ENCODE measurements at regions not wholly inside any gene's neighbourhood (a gene's known extent, or its start where the extent isn't known, plus 50 kb on each side); places are given as distances from the start of the nearest gene placed in this dataset.

DNA sequence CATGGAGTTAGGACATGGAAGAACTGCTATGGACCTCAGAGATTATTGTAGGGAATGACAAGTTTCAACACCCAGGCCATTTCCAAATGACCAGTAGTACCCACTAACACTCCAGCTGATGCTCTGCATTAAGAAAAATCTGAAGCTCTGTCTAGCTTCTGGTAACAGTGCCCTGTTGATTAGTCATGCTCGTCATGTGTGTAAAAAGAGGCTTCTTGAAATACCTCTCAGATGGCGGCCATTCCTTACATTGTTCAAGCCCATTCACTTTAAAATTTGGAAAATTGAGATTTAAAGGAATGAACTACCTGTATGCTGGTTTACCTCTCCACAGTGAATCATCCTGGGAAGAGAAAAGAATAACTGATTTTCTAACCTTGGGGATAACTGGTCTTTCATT lies 527.9 kb upstream of the ARGLU1 start:
- in situ Hi-C loops (cut with HindIII; ENCODE audit: low pct_unique_long_range_greater_than_20kb, low sequenced_read_pairs): no loop called here

DNA sequence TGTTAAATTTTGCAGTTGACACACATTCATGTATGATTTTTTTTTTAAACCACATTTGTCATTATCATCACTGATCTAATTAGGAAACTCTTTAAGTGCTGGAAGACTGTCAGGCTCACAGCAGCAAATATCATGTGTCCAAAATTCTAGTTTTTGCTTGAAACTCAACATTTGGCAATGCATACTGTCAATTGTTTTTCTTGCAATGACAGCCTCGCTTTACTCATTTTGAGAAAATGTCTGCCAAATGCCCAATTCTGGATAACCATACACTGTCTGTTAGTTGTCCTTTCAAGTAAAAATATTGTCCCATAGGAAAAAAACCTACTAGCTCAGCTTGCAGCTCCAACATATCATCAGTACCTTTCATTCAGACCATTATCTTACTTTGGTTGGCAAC lies 523.9 kb upstream of the ARGLU1 start:
- in situ Hi-C loops (cut with HindIII; ENCODE audit: low pct_unique_long_range_greater_than_20kb, low sequenced_read_pairs): no loop called here
- DNase-seq (ENCODE audit: low read depth in 1 of 2, low spot score in 1 of 2): no peak
- TF ChIP-seq JUND (IDR thresholded peaks at IDR 0.05; ENCODE audit: low read depth): no peak

More for the DNA sequence above, 527.9 kb upstream of the ARGLU1 start:
- no peak for DNase-seq (ENCODE audit: low read depth in 1 of 2, low spot score in 1 of 2)
- no peak for TF ChIP-seq JUND (IDR thresholded peaks at IDR 0.05; ENCODE audit: low read depth)

DNA sequence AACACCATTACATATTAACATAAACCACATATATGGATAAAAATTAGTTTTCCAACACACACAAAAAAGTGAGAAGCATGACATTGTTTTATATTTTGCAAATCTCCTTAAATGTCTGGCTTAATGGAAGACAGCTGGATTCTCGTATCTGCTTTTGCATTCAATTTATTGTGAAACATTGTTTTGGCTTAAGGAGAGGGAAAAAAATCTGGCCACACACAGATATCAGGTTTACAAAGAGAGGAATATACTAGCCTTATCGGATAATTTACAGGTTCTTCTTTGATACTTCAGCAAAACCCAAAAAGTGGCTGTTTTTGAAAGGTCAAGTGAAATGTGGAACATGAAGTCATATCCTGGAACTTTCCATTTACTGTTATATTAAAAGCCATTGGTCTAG lies 523.5 kb upstream of the ARGLU1 start:
- TF ChIP-seq JUND (IDR thresholded peaks at IDR 0.05; ENCODE audit: low read depth): no peak

DNA sequence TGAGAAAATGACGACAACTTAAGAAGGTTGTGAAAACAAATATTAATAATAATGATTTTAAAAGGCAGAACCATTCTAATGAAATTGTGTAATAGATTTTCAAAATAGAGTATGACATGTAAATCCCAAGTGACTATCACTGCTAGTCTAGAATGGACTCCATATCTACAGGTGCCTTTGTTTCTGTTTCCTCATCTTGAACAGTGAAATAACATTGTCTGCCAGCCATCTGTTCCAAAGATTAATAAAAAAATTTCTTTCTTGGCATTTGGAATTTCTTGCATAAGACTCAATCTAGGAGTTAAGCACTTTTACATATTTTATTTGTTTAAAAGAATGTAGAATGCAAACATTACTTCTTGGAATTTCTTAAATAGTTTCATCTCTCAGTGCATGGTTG lies 520.1 kb upstream of the ARGLU1 start:
- in situ Hi-C loops (cut with HindIII; ENCODE audit: low pct_unique_long_range_greater_than_20kb, low sequenced_read_pairs): no loop called here
- DNase-seq (ENCODE audit: low read depth in 1 of 2, low spot score in 1 of 2): no peak
- no peak for TF ChIP-seq JUND (IDR thresholded peaks at IDR 0.05; ENCODE audit: low read depth)

More for the DNA sequence above, 523.5 kb upstream of the ARGLU1 start:
- in situ Hi-C loops (cut with HindIII; ENCODE audit: low pct_unique_long_range_greater_than_20kb, low sequenced_read_pairs): no loop called here
- DNase-seq (ENCODE audit: low read depth in 1 of 2, low spot score in 1 of 2): no peak

DNA sequence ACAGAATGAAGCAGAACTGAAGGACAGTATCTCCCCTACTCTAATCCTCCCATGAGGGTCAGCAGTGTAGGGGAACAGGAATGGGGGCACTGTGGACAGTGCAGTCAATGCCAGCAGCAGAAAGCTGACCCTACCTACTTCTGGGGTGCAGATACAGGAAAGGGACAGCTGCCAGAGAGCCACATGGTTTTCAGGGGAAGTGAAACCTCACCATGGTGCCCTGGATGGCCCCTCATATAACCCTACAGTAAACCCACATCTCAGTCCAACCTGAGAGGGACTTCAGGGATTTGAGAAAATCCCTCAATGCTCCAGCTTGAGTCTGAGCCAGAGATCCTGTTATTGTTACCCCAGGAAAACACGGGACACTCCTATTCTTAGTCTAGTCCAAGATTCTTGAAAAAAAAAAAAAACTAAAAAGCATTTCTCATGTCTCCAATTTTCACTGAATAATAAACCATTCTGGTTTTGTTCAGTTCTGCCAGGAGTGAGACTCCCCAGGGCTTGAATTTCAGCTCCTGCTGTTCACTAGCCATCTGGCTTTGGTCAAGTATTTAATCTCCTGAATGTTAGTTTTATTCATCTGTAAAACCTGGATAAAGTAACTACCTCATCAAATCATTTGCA lies 511.6 kb upstream of the ARGLU1 start:
- no peak for DNase-seq (ENCODE audit: low read depth in 1 of 2, low spot score in 1 of 2)
- TF ChIP-seq JUND (IDR thresholded peaks at IDR 0.05; ENCODE audit: low read depth): no peak
- in situ Hi-C loops (cut with HindIII; ENCODE audit: low pct_unique_long_range_greater_than_20kb, low sequenced_read_pairs): no loop called here

DNA sequence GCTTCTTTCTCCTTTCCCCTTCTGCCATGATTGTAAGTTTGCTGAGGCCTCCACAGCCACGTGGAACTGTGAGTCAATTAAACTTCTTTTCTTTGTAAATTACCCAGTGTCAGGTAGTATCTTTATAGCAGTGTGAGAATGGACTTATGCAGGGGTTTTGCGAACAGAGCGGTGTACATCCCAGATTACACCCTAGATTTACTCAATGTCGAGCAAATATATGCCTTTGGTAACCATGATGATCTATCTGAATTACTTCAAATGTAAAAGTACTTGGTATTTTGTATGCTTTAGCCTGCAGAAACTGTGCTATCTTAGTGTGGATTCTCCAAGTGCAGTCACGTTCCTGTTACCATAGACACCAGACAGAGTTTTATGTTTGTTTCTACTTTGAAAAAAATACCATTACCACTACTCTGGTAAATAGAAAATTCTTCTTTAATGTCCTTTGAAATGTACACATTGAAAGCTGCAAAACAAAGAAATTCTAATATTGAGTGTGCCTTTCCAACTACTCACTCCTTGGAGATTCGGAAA lies 510.4 kb upstream of the ARGLU1 start:
- no peak for DNase-seq (ENCODE audit: low read depth in 1 of 2, low spot score in 1 of 2)
- in situ Hi-C loops (cut with HindIII; ENCODE audit: low pct_unique_long_range_greater_than_20kb, low sequenced_read_pairs): no loop called here
- no peak for TF ChIP-seq JUND (IDR thresholded peaks at IDR 0.05; ENCODE audit: low read depth)

DNA sequence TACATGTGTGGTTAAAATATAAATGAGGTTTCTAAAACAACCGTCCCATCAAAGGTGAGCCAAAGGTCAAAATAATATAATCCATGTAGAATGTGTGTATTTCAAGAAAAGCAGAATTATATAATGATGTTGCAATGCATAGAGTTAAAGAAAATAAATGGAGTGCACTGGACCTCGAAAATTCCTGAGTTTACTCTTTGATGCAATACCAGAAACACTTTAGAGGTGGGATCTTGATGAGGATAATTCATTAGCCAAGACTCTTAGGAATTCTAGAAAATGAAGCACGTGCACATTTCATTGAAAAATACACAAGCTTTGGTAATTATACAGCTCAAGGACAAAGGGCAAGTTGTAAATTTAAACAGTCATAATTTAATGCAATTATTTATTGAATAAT lies 508.9 kb upstream of the ARGLU1 start:
- TF ChIP-seq JUND (IDR thresholded peaks at IDR 0.05; ENCODE audit: low read depth): no peak
- DNase-seq (ENCODE audit: low read depth in 1 of 2, low spot score in 1 of 2): no peak
- in situ Hi-C loops (cut with HindIII; ENCODE audit: low pct_unique_long_range_greater_than_20kb, low sequenced_read_pairs): no loop called here

DNA sequence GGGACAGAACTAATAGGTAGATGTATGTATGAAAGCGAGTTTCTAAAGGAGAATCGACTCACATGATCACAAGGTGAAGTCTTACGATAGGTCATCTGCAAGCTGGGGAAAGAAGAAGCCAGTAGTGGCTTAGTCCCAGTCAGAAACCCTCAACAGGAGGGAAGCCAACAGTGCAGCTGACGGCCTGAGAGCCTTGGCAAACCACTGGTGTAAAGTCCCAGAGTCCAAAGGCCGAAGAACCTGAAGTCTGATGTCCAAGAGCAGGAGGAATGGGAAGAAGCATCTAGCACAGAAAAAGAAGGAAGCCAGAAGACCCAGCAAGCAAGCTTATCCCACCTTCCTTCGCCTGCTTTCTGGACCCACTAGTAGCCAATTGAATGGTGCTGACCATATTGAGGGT lies 507.6 kb upstream of the ARGLU1 start:
- no peak for TF ChIP-seq JUND (IDR thresholded peaks at IDR 0.05; ENCODE audit: low read depth)
- in situ Hi-C loops (cut with HindIII; ENCODE audit: low pct_unique_long_range_greater_than_20kb, low sequenced_read_pairs): no loop called here
- no peak for DNase-seq (ENCODE audit: low read depth in 1 of 2, low spot score in 1 of 2)

DNA sequence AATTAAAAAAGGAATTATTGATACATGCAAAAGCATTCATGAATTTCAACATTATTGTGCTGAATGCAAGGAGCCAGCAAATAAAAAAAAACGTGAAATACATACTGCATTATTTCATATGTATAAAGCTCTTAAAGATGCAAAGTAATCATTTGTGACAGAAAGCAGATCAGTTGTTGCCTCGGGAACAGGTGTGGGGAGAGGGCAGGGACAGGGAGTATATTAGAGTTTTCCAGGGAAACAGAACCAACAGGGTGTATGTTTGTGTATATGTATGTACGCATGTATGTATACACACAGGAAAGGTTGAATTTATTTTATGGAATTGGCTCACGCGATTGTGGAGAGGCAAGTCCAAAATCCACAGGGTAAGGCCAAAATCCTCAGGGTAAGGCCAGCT lies 502.9 kb upstream of the ARGLU1 start:
- in situ Hi-C loops (cut with HindIII; ENCODE audit: low pct_unique_long_range_greater_than_20kb, low sequenced_read_pairs): no loop called here
- no peak for DNase-seq (ENCODE audit: low read depth in 1 of 2, low spot score in 1 of 2)
- no peak for TF ChIP-seq JUND (IDR thresholded peaks at IDR 0.05; ENCODE audit: low read depth)

DNA sequence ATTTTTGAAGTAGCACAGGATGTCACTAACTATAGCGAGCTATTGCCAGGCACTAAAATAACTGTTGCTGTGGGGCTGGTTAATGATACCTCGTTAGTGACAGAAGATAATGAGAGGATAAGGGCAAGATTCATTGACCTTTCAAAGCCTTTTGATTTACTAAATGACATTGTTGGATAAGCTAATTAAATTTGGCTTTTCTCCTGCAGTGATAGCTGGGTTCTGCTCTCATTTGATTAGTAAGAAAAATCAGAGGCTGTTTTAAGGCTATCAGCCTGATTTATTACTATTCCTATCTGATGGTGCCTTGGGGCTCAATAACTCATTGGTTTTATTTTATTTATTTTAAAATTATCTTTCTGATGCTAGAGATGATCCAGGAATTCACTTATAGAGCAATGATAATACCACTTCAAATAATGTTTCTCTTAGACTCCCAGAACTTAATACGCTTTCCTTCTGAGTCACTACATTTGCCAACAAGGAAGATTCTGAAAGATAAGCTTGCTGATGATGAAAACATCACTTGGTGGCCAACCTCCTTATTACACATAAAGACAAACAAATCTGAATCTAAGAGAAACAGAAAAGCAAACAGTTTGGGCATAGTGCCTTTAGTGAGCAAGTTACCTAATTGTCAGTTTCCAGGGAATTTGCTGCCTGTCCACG lies 501.3 kb upstream of the ARGLU1 start:
- in situ Hi-C loops (cut with HindIII; ENCODE audit: low pct_unique_long_range_greater_than_20kb, low sequenced_read_pairs): no loop called here
- no peak; the same call in 1 of the 2 replicates for TF ChIP-seq JUND (IDR thresholded peaks at IDR 0.05; ENCODE audit: low read depth)
- DNase-seq (ENCODE audit: low read depth in 1 of 2, low spot score in 1 of 2): peak in 1 of 2 experiments; percentile 42

DNA sequence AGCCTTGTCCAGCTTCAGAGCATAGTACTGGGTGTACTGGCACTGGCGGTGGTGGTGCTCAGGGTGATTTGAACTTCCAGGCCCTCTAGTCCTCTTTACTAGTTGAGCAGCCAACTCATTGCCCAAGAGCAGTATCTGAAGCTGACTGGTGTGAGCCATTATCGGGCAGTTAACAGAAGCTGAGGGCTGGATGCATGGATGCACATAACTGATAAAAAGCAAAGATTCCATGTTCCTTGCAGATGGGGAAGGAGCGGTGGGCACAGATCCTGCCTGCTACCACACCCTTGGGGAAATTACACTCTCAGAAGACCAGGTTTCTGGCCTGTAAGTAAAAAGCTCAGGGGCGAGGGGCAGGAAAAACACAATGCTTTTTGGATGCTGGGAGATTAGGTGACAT lies 499.4 kb upstream of the ARGLU1 start:
- no peak for TF ChIP-seq JUND (IDR thresholded peaks at IDR 0.05; ENCODE audit: low read depth)
- in situ Hi-C loops (cut with HindIII; ENCODE audit: low pct_unique_long_range_greater_than_20kb, low sequenced_read_pairs): no loop called here
- no peak for DNase-seq (ENCODE audit: low read depth in 1 of 2, low spot score in 1 of 2)

DNA sequence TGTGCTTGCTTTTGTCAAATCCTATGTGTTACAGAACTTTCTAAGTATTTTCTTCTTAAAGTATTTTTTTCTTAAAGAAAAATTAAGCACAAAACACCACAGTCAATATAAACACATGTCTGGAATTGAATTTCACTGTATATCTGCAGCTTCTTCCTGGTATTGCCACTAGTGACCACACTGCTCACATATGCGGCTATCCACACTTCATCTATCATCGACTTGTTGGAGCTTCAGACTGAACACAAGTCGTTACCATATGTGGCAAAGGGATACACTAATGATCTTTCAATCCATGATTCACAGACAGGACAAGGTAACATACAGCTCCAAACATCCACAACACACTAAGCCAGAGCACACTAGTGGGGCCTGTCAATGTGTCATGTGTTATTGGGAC lies 498.4 kb upstream of the ARGLU1 start:
- DNase-seq (ENCODE audit: low read depth in 1 of 2, low spot score in 1 of 2): no peak
- no peak for TF ChIP-seq JUND (IDR thresholded peaks at IDR 0.05; ENCODE audit: low read depth)
- in situ Hi-C loops (cut with HindIII; ENCODE audit: low pct_unique_long_range_greater_than_20kb, low sequenced_read_pairs): no loop called here

DNA sequence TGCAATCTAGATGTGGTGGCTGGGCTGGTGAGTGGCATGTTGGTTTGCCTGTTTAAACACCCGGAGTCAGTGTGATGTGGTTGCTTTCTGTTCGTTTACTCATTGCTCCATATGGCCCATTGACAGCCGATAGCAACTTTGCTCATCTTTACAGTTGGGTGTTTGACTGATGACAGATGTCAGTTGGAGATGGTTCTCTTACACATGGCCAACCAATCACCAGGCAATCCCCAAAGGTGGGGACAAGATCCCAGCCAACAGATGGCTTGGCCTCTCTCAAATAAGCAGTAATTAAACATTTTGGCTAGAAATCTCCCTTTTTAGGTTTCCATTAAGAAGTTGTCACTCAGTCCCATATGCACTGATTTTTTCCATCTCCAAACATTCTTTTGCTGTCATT lies 497.1 kb upstream of the ARGLU1 start:
- TF ChIP-seq JUND (IDR thresholded peaks at IDR 0.05; ENCODE audit: low read depth): no peak
- in situ Hi-C loops (cut with HindIII; ENCODE audit: low pct_unique_long_range_greater_than_20kb, low sequenced_read_pairs): no loop called here
- DNase-seq (ENCODE audit: low read depth in 1 of 2, low spot score in 1 of 2): no peak
